Hematopoietic multipotent progenitor cell treated with erythropoietin and hydrocortisone succinate and interleukin-3 and kit ligand, for 6 days (in vitro differentiated cells): ENCODE measurements at regions not wholly inside any gene's neighbourhood (a gene's known extent, or its start where the extent isn't known, plus 50 kb on each side); places are given as distances from the start of the nearest gene placed in this dataset.
"Not testable (repeated sequence)": the region's sequence is repeated elsewhere in the genome, so short reads cannot be mapped to it uniquely, and the experiment has no call there.

Experiments used
- DNase-seq: peaks from one replicate; pipeline ENCODE4 v3.0.0-alpha.2; 2015

- DNase-seq, result no peak
Observed at GRCh38 chr5:97545886-97546535, 363.0 kb upstream of the RIOK2 start.

- no peak for DNase-seq
Observed at GRCh38 chr5:97547430-97547829, 364.4 kb upstream of the RIOK2 start.

- peak; percentile 21 for DNase-seq
Observed at GRCh38 chr5:97547999-97548738, 365.1 kb upstream of the RIOK2 start.

- no peak for DNase-seq
Observed at GRCh38 chr5:97548739-97549080, 365.7 kb upstream of the RIOK2 start.

- no peak for DNase-seq
Observed at GRCh38 chr5:97549496-97549895, 366.4 kb upstream of the RIOK2 start.

- DNase-seq, result no peak
Observed at GRCh38 chr5:97550164-97550563, 367.1 kb upstream of the RIOK2 start.

- no peak for DNase-seq
Observed at GRCh38 chr5:97550818-97551217, 367.8 kb upstream of the RIOK2 start.

GRCh38 chr5:97553604-97554452, 370.8 kb upstream of the RIOK2 start:
- DNase-seq, result no peak

- no peak for DNase-seq
Observed at GRCh38 chr5:97554977-97555643, 372.1 kb upstream of the RIOK2 start.

- DNase-seq, result no peak
Observed at GRCh38 chr5:97555644-97555981, 372.6 kb upstream of the RIOK2 start.

GRCh38 chr5:97559827-97560598, 377.0 kb upstream of the RIOK2 start:
- DNase-seq, result no peak

GRCh38 chr5:97560599-97560993, 377.5 kb upstream of the RIOK2 start:
- DNase-seq, result no peak

- DNase-seq, result no peak
Observed at GRCh38 chr5:97563050-97563657, 380.1 kb upstream of the RIOK2 start.

GRCh38 chr5:97568382-97568781, 385.3 kb upstream of the RIOK2 start:
- no peak for DNase-seq

- DNase-seq, result no peak
Observed at GRCh38 chr5:97570242-97570641, 387.2 kb upstream of the RIOK2 start.

GRCh38 chr5:97575322-97575721, 392.3 kb upstream of the RIOK2 start:
- no peak for DNase-seq

GRCh38 chr5:97576956-97577355, 393.9 kb upstream of the RIOK2 start:
- no peak for DNase-seq

GRCh38 chr5:97579977-97580376, 396.9 kb upstream of the RIOK2 start:
- DNase-seq, result not testable (repeated sequence)

GRCh38 chr5:97580746-97581145, 397.7 kb upstream of the RIOK2 start:
- DNase-seq, result no peak

GRCh38 chr5:97591781-97592180, 408.7 kb upstream of the RIOK2 start:
- DNase-seq, result no peak

GRCh38 chr5:97600486-97600885, 417.4 kb upstream of the RIOK2 start:
- no peak for DNase-seq

GRCh38 chr5:97601651-97602050, 418.6 kb upstream of the RIOK2 start:
- DNase-seq, result no peak
